ENCODE measurements at regions not wholly inside any gene's neighbourhood (a gene's known extent, or its start where the extent isn't known, plus 50 kb on each side); places are given as distances from the start of the nearest gene placed in this dataset.

DNA sequence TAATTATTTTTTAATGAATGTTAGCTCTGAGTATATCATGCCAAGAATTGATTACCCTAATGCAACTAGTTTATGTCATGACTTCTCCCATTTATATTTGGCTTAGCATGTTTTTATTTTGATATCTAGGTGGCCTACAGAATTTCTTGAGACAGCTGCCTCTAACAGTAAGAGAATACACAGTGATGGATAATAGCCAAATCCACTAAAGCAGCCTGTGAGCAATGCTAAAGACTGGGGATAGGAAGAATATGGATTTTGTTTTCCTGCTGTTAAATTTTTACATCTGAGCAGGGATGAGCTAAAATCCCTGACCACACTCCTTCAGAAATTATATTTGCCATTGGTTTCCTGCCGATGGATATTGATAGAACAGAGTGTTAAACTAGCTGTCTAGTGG lies 149.3 kb upstream of the TGFBR2 start:
- TF ChIP-seq, protein P1, sequence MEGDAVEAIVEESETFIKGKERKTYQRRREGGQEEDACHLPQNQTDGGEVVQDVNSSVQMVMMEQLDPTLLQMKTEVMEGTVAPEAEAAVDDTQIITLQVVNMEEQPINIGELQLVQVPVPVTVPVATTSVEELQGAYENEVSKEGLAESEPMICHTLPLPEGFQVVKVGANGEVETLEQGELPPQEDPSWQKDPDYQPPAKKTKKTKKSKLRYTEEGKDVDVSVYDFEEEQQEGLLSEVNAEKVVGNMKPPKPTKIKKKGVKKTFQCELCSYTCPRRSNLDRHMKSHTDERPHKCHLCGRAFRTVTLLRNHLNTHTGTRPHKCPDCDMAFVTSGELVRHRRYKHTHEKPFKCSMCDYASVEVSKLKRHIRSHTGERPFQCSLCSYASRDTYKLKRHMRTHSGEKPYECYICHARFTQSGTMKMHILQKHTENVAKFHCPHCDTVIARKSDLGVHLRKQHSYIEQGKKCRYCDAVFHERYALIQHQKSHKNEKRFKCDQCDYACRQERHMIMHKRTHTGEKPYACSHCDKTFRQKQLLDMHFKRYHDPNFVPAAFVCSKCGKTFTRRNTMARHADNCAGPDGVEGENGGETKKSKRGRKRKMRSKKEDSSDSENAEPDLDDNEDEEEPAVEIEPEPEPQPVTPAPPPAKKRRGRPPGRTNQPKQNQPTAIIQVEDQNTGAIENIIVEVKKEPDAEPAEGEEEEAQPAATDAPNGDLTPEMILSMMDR (IDR thresholded peaks at IDR 0.05; ENCODE audit: poor library complexity) = no peak
- TF ChIP-seq EZH2phosphoT487 (IDR thresholded peaks at IDR 0.05; ENCODE audit: low read depth, severe bottlenecking, unreplicated experiment) = no peak

Measured in hepatocyte (in vitro differentiated cells).